22Rv1 (cell line): ENCODE measurements at regions not wholly inside any gene's neighbourhood (a gene's known extent, or its start where the extent isn't known, plus 50 kb on each side); places are given as distances from the start of the nearest gene placed in this dataset.

ENCODE experiments used
- CTCF ChIP-seq: fragments of 450-650 bp; IDR thresholded peaks from 2 replicates; pipeline ENCODE4 v1.5.1; 2017; ENCODE audit warnings: mild to moderate bottlenecking
- ZFX ChIP-seq: fragments of 450-650 bp; IDR thresholded peaks from 2 replicates; pipeline ENCODE4 v1.6.1; 2017; ENCODE audit warnings: antibody characterized with exemption, borderline replicate concordance

GRCh38 chr13:67827992-67828391 is 597.9 kb upstream of the PCDH9 start:
- no peak for TF ChIP-seq CTCF
- no peak for TF ChIP-seq ZFX
